HCT116 (cell line): ENCODE measurements at regions not wholly inside any gene's neighbourhood (a gene's known extent, or its start where the extent isn't known, plus 50 kb on each side); places are given as distances from the start of the nearest gene placed in this dataset.

Experiments used
- ATAC-seq: fragments of 200-7000 bp; cut with Tn5 transposase; 2 replicates; pipeline ENCODE4 v1.9.1; 2020; ENCODE audit warnings: mild to moderate bottlenecking, moderate library complexity
- BruUV-seq: library from RNA; stranded (reverse); fragments of 400-500 nt; replicated peaks from 2 replicates; lab custom pipeline; 2021; lab: Mats Ljungman, UMichigan
- CTCF ChIA-PET: fragments of 300-600 bp; sonication (Branson Sonifier 250); formaldehyde crosslinking; loops from one replicate; lab custom pipeline; 2021; ENCODE audit warnings: antibody characterized with exemption; lab: Charles Lee
- POLR2A ChIA-PET: fragments of 300-600, 350-600 bp; sonication (Branson Sonifier 250); formaldehyde crosslinking; loops from one replicate; lab custom pipeline; 2021; ENCODE audit warnings: antibody characterized with exemption; lab: Charles Lee
- RAD21 ChIA-PET, 2 experiments: fragments of 300-600 bp; sonication (Branson Sonifier 250); formaldehyde crosslinking; loops; one replicate each; lab custom pipeline; 2023; ENCODE audit warnings: low total read pairs in 2 of 2; ENCODE audit not compliant: uncharacterized antibody in 2 of 2, unreplicated experiment in 2 of 2, low non-redundant PET in 1 of 2; lab: Charles Lee
- DNase-seq: peaks from one replicate; pipeline ENCODE4 v3.0.0-alpha.2; 2010; ENCODE audit warnings: low read depth, low spot score
- H2AFZ ChIP-seq: fragments of 200-600 bp; shearing (Covaris generic), sonication (generic); 2 replicates; pipeline ENCODE4 v1.6.1; 2017; ENCODE audit warnings: low read depth, mixed run types, mixed read lengths, antibody characterized with exemption, low read length; ENCODE audit not compliant: poor library complexity, severe bottlenecking
- H3K27ac ChIP-seq: 2 replicates; pipeline ENCODE4 v1.5.1; 2012; ENCODE audit warnings: low read depth, low read length
- H3K27me3 ChIP-seq: fragments of 200-600 bp; sonication (generic); 2 replicates; pipeline ENCODE4 v1.6.1; 2016; ENCODE audit warnings: mixed run types, low read length, mixed read lengths; ENCODE audit not compliant: insufficient read depth
- H3K36me3 ChIP-seq, 2 experiments: fragments of 200-500 bp in 1 of 2; fragments of 200-600 bp in 1 of 2; sonication (Bioruptor generic) in 1 of 2; sonication (generic) in 1 of 2; 2 replicates each; pipeline versions ENCODE4 v1.5.1 to v1.6.1; 2014 to 2016; ENCODE audit warnings: low read length in 2 of 2, inconsistent platforms in 1 of 2, mixed read lengths in 1 of 2, mixed run types in 1 of 2; ENCODE audit not compliant: insufficient read depth in 2 of 2, control insufficient read depth in 1 of 2
- H3K4me1 ChIP-seq, 2 experiments: fragments of 200-600 bp in 1 of 2; sonication (generic) in 1 of 2; 2 replicates each; pipeline versions ENCODE4 v1.5.1 to v1.6.1; 2012 to 2017; ENCODE audit warnings: low read length in 2 of 2, inconsistent platforms in 1 of 2, mild to moderate bottlenecking in 1 of 2, mixed read lengths in 1 of 2, mixed run types in 1 of 2, moderate library complexity in 1 of 2; ENCODE audit not compliant: insufficient read depth in 2 of 2, control insufficient read depth in 1 of 2
- H3K4me2 ChIP-seq: fragments of 200-600 bp; sonication (generic); 2 replicates; pipeline ENCODE4 v1.6.1; 2017; ENCODE audit warnings: mixed run types, low read length, mixed read lengths
- H3K4me3 ChIP-seq, 2 experiments: fragments of 200-600 bp in 1 of 2; sonication (generic) in 1 of 2; replicated peaks in 1 of 2; 2 replicates each; pipeline ENCODE4 v1.5.1; 2011 to 2016; ENCODE audit warnings: low read length in 2 of 2, control low read depth in 1 of 2, low read depth in 1 of 2, mild to moderate bottlenecking in 1 of 2, mixed read lengths in 1 of 2, mixed run types in 1 of 2
- H3K79me2 ChIP-seq: fragments of 200-600 bp; sonication (generic); 2 replicates; pipeline ENCODE4 v1.6.1; 2017; ENCODE audit warnings: mild to moderate bottlenecking, mixed run types, low read length, moderate library complexity, mixed read lengths; ENCODE audit not compliant: insufficient read depth
- H3K9ac ChIP-seq: fragments of 200-600 bp; sonication (generic); 2 replicates; pipeline ENCODE4 v1.6.1; 2016; ENCODE audit warnings: low read length, mixed read lengths
- H3K9me2 ChIP-seq: fragments of 200-600 bp; sonication (generic), shearing (Covaris generic); 2 replicates; pipeline ENCODE4 v1.6.1; 2017; ENCODE audit warnings: mixed run types, mild to moderate bottlenecking, moderate library complexity; ENCODE audit not compliant: insufficient read depth
- H3K9me3 ChIP-seq, 2 experiments: fragments of 200-500 bp in 1 of 2; fragments of 200-600 bp in 1 of 2; sonication (Bioruptor generic) in 1 of 2; sonication (generic) in 1 of 2; 2 replicates each; pipeline ENCODE4 v1.6.1; 2014 to 2017; ENCODE audit warnings: low read length in 2 of 2, mixed read lengths in 2 of 2, inconsistent platforms in 1 of 2, low read depth in 1 of 2, mild to moderate bottlenecking in 1 of 2, mixed run types in 1 of 2, moderate library complexity in 1 of 2; ENCODE audit not compliant: control insufficient read depth in 1 of 2, insufficient read depth in 1 of 2
- H4K20me1 ChIP-seq: fragments of 200-600 bp; sonication (generic), shearing (Covaris generic); 2 replicates; pipeline ENCODE4 v1.6.1; 2017; ENCODE audit warnings: mixed run types, mild to moderate bottlenecking, moderate library complexity; ENCODE audit not compliant: insufficient read depth
- EGR1 ChIP-seq: IDR thresholded peaks from 2 replicates; pipeline ENCODE4 v1.6.1; 2012; ENCODE audit warnings: low read depth
- ELF1 ChIP-seq: IDR thresholded peaks from 2 replicates; pipeline ENCODE4 v1.6.1; 2012; ENCODE audit warnings: low read depth, borderline replicate concordance
- EZH2 ChIP-seq: fragments of 200-600 bp; sonication (generic); IDR thresholded peaks from 2 replicates; pipeline ENCODE4 v1.6.1; 2017; ENCODE audit warnings: antibody characterized with exemption, mixed run types
- EZH2phosphoT487 ChIP-seq: fragments of 200-600 bp; IDR thresholded peaks from 2 replicates; pipeline ENCODE4 v1.6.1; 2018; ENCODE audit warnings: antibody characterized with exemption, borderline replicate concordance
- POLR2AphosphoS5 ChIP-seq: IDR thresholded peaks from 2 replicates; pipeline ENCODE4 v1.6.1; 2011; ENCODE audit warnings: mild to moderate bottlenecking, low read depth, low read length, moderate library complexity
- SIN3A ChIP-seq: IDR thresholded peaks from 2 replicates; pipeline ENCODE4 v1.6.1; 2012; ENCODE audit warnings: low read depth
- SP1 ChIP-seq: IDR thresholded peaks from 2 replicates; pipeline ENCODE4 v1.6.1; 2012; ENCODE audit warnings: low read depth
- TCF7L2 ChIP-seq: IDR thresholded peaks from 2 replicates; pipeline ENCODE4 v1.7.0; 2011; ENCODE audit warnings: borderline replicate concordance, inconsistent platforms; ENCODE audit not compliant: insufficient read depth, insufficient read length; ENCODE audit errors: extremely low read depth
- YY1 ChIP-seq: IDR thresholded peaks from 2 replicates; pipeline ENCODE4 v1.6.1; 2011; ENCODE audit warnings: low read length, low read depth, moderate library complexity, mild to moderate bottlenecking; ENCODE audit not compliant: insufficient replicate concordance; ENCODE audit errors: extremely low read depth
- ZBTB33 ChIP-seq: IDR thresholded peaks from 2 replicates; pipeline ENCODE4 v1.6.1; 2011; ENCODE audit warnings: mild to moderate bottlenecking, low read length, moderate library complexity; ENCODE audit not compliant: insufficient replicate concordance; ENCODE audit errors: extremely low read depth
- ZFX ChIP-seq: fragments of 450-650 bp; IDR thresholded peaks from 2 replicates; pipeline ENCODE4 v1.6.1; 2017
- ZNF274 ChIP-seq: fragments of 200-500 bp; sonication (Bioruptor generic); IDR thresholded peaks from 2 replicates; pipeline ENCODE4 v1.6.1; 2014; ENCODE audit warnings: mild to moderate bottlenecking, low read depth, low read length, inconsistent platforms
- intact Hi-C: fragments of 100-400 bp; cut with micrococcal nuclease; formaldehyde crosslinking; loops from 2 replicates; pipeline ENCODE4 v1.10.0; 2022
- TF ChIP-seq, protein P1 (sequence below): IDR thresholded peaks from 2 replicates; pipeline ENCODE4 v1.6.1; 2012

- Histone ChIP-seq H3K4me3 (no peak overlapping the region), H3K4me2 (no peak overlapping the region), H3K9me3 (no peaks in the 10 kb centered on the region)
- DNase-seq, result no peak
- TF ChIP-seq TCF7L2, result no peak
- TF ChIP-seq ZBTB33, result no peak
- TF ChIP-seq EGR1, result no peak
- no peak for TF ChIP-seq SIN3A
- TF ChIP-seq, protein P1, sequence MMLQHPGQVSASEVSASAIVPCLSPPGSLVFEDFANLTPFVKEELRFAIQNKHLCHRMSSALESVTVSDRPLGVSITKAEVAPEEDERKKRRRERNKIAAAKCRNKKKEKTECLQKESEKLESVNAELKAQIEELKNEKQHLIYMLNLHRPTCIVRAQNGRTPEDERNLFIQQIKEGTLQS, result no peak
- TF ChIP-seq EZH2, result no peak
- no peak for TF ChIP-seq ELF1
- no peak for TF ChIP-seq SP1
- no peak for TF ChIP-seq ZNF274
- no peak for TF ChIP-seq EZH2phosphoT487
- no peak for TF ChIP-seq YY1
- TF ChIP-seq ZFX, result no peak
- no peak for TF ChIP-seq POLR2AphosphoS5
- TF ChIP-seq, all 23 proteins: peak for 0
- H3K27me3 ChIP-seq, result no peaks in the 10 kb centered on the region
- no peaks in the 10 kb centered on the region; a peak in 1 of 4 replicates for H3K4me1 ChIP-seq
- CTCF ChIA-PET, result no interaction called here
- ATAC-seq, result no peak
- no peaks in the 10 kb centered on the region for H3K36me3 ChIP-seq
- no peak overlapping the region for H3K9ac ChIP-seq
- POLR2A ChIA-PET, result no interaction called here
- intact Hi-C loops, result no loop called here
- no peak overlapping the region for H2AFZ ChIP-seq
- no TSS peak for BruUV-seq
- no peaks in the 10 kb centered on the region for H4K20me1 ChIP-seq
- RAD21 ChIA-PET, result no interaction called here
- no peaks in the 10 kb centered on the region for H3K79me2 ChIP-seq
- no peak overlapping the region for H3K27ac ChIP-seq
- no peaks in the 10 kb centered on the region for H3K9me2 ChIP-seq
Observed at GRCh38 chr5:52712354-52712753, 75.4 kb upstream of the ITGA1 start.
